ENCODE measurements at regions not wholly inside any gene's neighbourhood (a gene's known extent, or its start where the extent isn't known, plus 50 kb on each side); places are given as distances from the start of the nearest gene placed in this dataset.

GRCh38 chr22:47398491-47398890, 636.0 kb downstream of the TBC1D22A start:
- no peak overlapping the region for H3K9ac ChIP-seq (ENCODE audit: low read length in 5 of 5)
- peaks cover 0 to 6% (median 0%) of the 10 kb centered on the region in 5 donors for H3K4me1 ChIP-seq (ENCODE audit: control insufficient read depth in 5 of 5, insufficient read depth in 5 of 5, low read length in 5 of 5)
- no peak overlapping the region for H3K4me3 ChIP-seq (ENCODE audit: low read depth in 1 of 5, low read length in 5 of 5)
- no peaks in the 10 kb centered on the region for H3K9me3 ChIP-seq (ENCODE audit: control insufficient read depth in 5 of 5, low read length in 5 of 5)
- peaks cover 0 to 18% (median 2%) of the 10 kb centered on the region in 5 donors for H3K27me3 ChIP-seq (ENCODE audit: control insufficient read depth in 5 of 5, insufficient read depth in 4 of 5, low read length in 5 of 5)
- no peaks in the 10 kb centered on the region for H3K36me3 ChIP-seq (ENCODE audit: control insufficient read depth in 5 of 5, insufficient read depth in 5 of 5, low read length in 5 of 5)
- no peak overlapping the region for H3K27ac ChIP-seq (ENCODE audit: low read depth, low read length)

GRCh38 chr22:47397673-47398072, 635.2 kb downstream of the TBC1D22A start:
- Histone ChIP-seq H3K9ac (ENCODE audit: low read length in 5 of 5) (no peak overlapping the region), H3K27me3 (ENCODE audit: control insufficient read depth in 5 of 5, insufficient read depth in 4 of 5, low read length in 5 of 5) (peaks cover 0 to 18% (median 6%) of the 10 kb centered on the region in 5 donors), H3K4me1 (ENCODE audit: control insufficient read depth in 5 of 5, insufficient read depth in 5 of 5, low read length in 5 of 5) (peaks cover 0 to 6% (median 0%) of the 10 kb centered on the region in 5 donors), H3K4me3 (ENCODE audit: low read depth in 1 of 5, low read length in 5 of 5) (no peak overlapping the region), H3K36me3 (ENCODE audit: control insufficient read depth in 5 of 5, insufficient read depth in 5 of 5, low read length in 5 of 5) (no peaks in the 10 kb centered on the region), H3K27ac (ENCODE audit: low read depth, low read length) (no peak overlapping the region), H3K9me3 (ENCODE audit: control insufficient read depth in 5 of 5, low read length in 5 of 5) (no peaks in the 10 kb centered on the region)

GRCh38 chr22:47396515-47396914, 634.1 kb downstream of the TBC1D22A start:
- no peak overlapping the region for H3K4me3 ChIP-seq (ENCODE audit: low read depth in 1 of 5, low read length in 5 of 5)
- no peak overlapping the region for H3K27ac ChIP-seq (ENCODE audit: low read depth, low read length)

GRCh38 chr22:47396105-47396504, 633.7 kb downstream of the TBC1D22A start:
- no peak overlapping the region for H3K9ac ChIP-seq (ENCODE audit: low read length in 5 of 5)
- peaks cover 0 to 19% (median 6%) of the 10 kb centered on the region in 5 donors for H3K27me3 ChIP-seq (ENCODE audit: control insufficient read depth in 5 of 5, insufficient read depth in 4 of 5, low read length in 5 of 5)
- peaks cover 0 to 6% (median 0%) of the 10 kb centered on the region in 5 donors for H3K4me1 ChIP-seq (ENCODE audit: control insufficient read depth in 5 of 5, insufficient read depth in 5 of 5, low read length in 5 of 5)
- no peak overlapping the region for H3K27ac ChIP-seq (ENCODE audit: low read depth, low read length)
- no peak overlapping the region for H3K4me3 ChIP-seq (ENCODE audit: low read depth in 1 of 5, low read length in 5 of 5)
- H3K9me3 ChIP-seq (ENCODE audit: control insufficient read depth in 5 of 5, low read length in 5 of 5), result no peaks in the 10 kb centered on the region
- no peaks in the 10 kb centered on the region for H3K36me3 ChIP-seq (ENCODE audit: control insufficient read depth in 5 of 5, insufficient read depth in 5 of 5, low read length in 5 of 5)

More at GRCh38 chr22:47396515-47396914, 634.1 kb downstream of the TBC1D22A start:
- H3K4me1 ChIP-seq (ENCODE audit: control insufficient read depth in 5 of 5, insufficient read depth in 5 of 5, low read length in 5 of 5), result peaks cover 0 to 6% (median 0%) of the 10 kb centered on the region in 5 donors
- H3K36me3 ChIP-seq (ENCODE audit: control insufficient read depth in 5 of 5, insufficient read depth in 5 of 5, low read length in 5 of 5), result no peaks in the 10 kb centered on the region
- H3K9ac ChIP-seq (ENCODE audit: low read length in 5 of 5), result no peak overlapping the region
- no peaks in the 10 kb centered on the region for H3K9me3 ChIP-seq (ENCODE audit: control insufficient read depth in 5 of 5, low read length in 5 of 5)
- H3K27me3 ChIP-seq (ENCODE audit: control insufficient read depth in 5 of 5, insufficient read depth in 4 of 5, low read length in 5 of 5), result peaks cover 0 to 19% (median 6%) of the 10 kb centered on the region in 5 donors

GRCh38 chr22:47395481-47395880, 633.0 kb downstream of the TBC1D22A start:
- Histone ChIP-seq H3K36me3 (ENCODE audit: control insufficient read depth in 5 of 5, insufficient read depth in 5 of 5, low read length in 5 of 5) (no peaks in the 10 kb centered on the region), H3K9me3 (ENCODE audit: control insufficient read depth in 5 of 5, low read length in 5 of 5) (no peaks in the 10 kb centered on the region), H3K27ac (ENCODE audit: low read depth, low read length) (no peak overlapping the region), H3K4me3 (ENCODE audit: low read depth in 1 of 5, low read length in 5 of 5) (no peak overlapping the region), H3K9ac (ENCODE audit: low read length in 5 of 5) (no peak overlapping the region), H3K27me3 (ENCODE audit: control insufficient read depth in 5 of 5, insufficient read depth in 4 of 5, low read length in 5 of 5) (peaks cover 0 to 16% (median 0%) of the 10 kb centered on the region in 5 donors), H3K4me1 (ENCODE audit: control insufficient read depth in 5 of 5, insufficient read depth in 5 of 5, low read length in 5 of 5) (peaks cover 0 to 6% (median 0%) of the 10 kb centered on the region in 5 donors)

GRCh38 chr22:47394504-47395440, 632.3 kb downstream of the TBC1D22A start:
- Histone ChIP-seq H3K36me3 (ENCODE audit: control insufficient read depth in 5 of 5, insufficient read depth in 5 of 5, low read length in 5 of 5) (no peaks in the 10 kb centered on the region), H3K4me3 (ENCODE audit: low read depth in 1 of 5, low read length in 5 of 5) (no peak overlapping the region), H3K27ac (ENCODE audit: low read depth, low read length) (no peak overlapping the region), H3K9me3 (ENCODE audit: control insufficient read depth in 5 of 5, low read length in 5 of 5) (no peaks in the 10 kb centered on the region), H3K9ac (ENCODE audit: low read length in 5 of 5) (no peak overlapping the region), H3K4me1 (ENCODE audit: control insufficient read depth in 5 of 5, insufficient read depth in 5 of 5, low read length in 5 of 5) (peaks cover 0 to 6% (median 0%) of the 10 kb centered on the region in 5 donors), H3K27me3 (ENCODE audit: control insufficient read depth in 5 of 5, insufficient read depth in 4 of 5, low read length in 5 of 5) (peaks cover 0 to 14% (median 6%) of the 10 kb centered on the region in 5 donors)

GRCh38 chr22:47393191-47393590, 630.7 kb downstream of the TBC1D22A start:
- Histone ChIP-seq H3K9me3 (ENCODE audit: control insufficient read depth in 5 of 5, low read length in 5 of 5) (no peaks in the 10 kb centered on the region), H3K27ac (ENCODE audit: low read depth, low read length) (no peak overlapping the region), H3K9ac (ENCODE audit: low read length in 5 of 5) (no peak overlapping the region), H3K4me3 (ENCODE audit: low read depth in 1 of 5, low read length in 5 of 5) (no peak overlapping the region), H3K4me1 (ENCODE audit: control insufficient read depth in 5 of 5, insufficient read depth in 5 of 5, low read length in 5 of 5) (peaks cover 0 to 6% (median 0%) of the 10 kb centered on the region in 5 donors), H3K36me3 (ENCODE audit: control insufficient read depth in 5 of 5, insufficient read depth in 5 of 5, low read length in 5 of 5) (no peaks in the 10 kb centered on the region), H3K27me3 (ENCODE audit: control insufficient read depth in 5 of 5, insufficient read depth in 4 of 5, low read length in 5 of 5) (peaks cover 0 to 11% (median 6%) of the 10 kb centered on the region in 5 donors)

- H3K4me1 ChIP-seq (ENCODE audit: control insufficient read depth in 5 of 5, insufficient read depth in 5 of 5, low read length in 5 of 5), result peaks cover 0 to 6% (median 0%) of the 10 kb centered on the region in 5 donors
- peaks cover 0 to 13% (median 6%) of the 10 kb centered on the region in 5 donors for H3K27me3 ChIP-seq (ENCODE audit: control insufficient read depth in 5 of 5, insufficient read depth in 4 of 5, low read length in 5 of 5)
- H3K27ac ChIP-seq (ENCODE audit: low read depth, low read length), result no peak overlapping the region
- H3K9ac ChIP-seq (ENCODE audit: low read length in 5 of 5), result no peak overlapping the region
- H3K9me3 ChIP-seq (ENCODE audit: control insufficient read depth in 5 of 5, low read length in 5 of 5), result no peaks in the 10 kb centered on the region
- no peak overlapping the region for H3K4me3 ChIP-seq (ENCODE audit: low read depth in 1 of 5, low read length in 5 of 5)
- no peaks in the 10 kb centered on the region for H3K36me3 ChIP-seq (ENCODE audit: control insufficient read depth in 5 of 5, insufficient read depth in 5 of 5, low read length in 5 of 5)
Measured at GRCh38 chr22:47392729-47393128, 630.3 kb downstream of the TBC1D22A start.

GRCh38 chr22:47392054-47392347, 629.6 kb downstream of the TBC1D22A start:
- H3K4me1 ChIP-seq (ENCODE audit: control insufficient read depth in 5 of 5, insufficient read depth in 5 of 5, low read length in 5 of 5), result peaks cover 0 to 6% (median 0%) of the 10 kb centered on the region in 5 donors
- H3K9ac ChIP-seq (ENCODE audit: low read length in 5 of 5), result no peak overlapping the region
- no peak overlapping the region for H3K27ac ChIP-seq (ENCODE audit: low read depth, low read length)
- peaks cover 0 to 13% (median 6%) of the 10 kb centered on the region in 5 donors for H3K27me3 ChIP-seq (ENCODE audit: control insufficient read depth in 5 of 5, insufficient read depth in 4 of 5, low read length in 5 of 5)
- no peak overlapping the region for H3K4me3 ChIP-seq (ENCODE audit: low read depth in 1 of 5, low read length in 5 of 5)
- no peaks in the 10 kb centered on the region for H3K9me3 ChIP-seq (ENCODE audit: control insufficient read depth in 5 of 5, low read length in 5 of 5)
- H3K36me3 ChIP-seq (ENCODE audit: control insufficient read depth in 5 of 5, insufficient read depth in 5 of 5, low read length in 5 of 5), result no peaks in the 10 kb centered on the region
